Right ventricle myocardium superior (tissue), 1 donor: ENCODE measurements at regions not wholly inside any gene's neighbourhood (a gene's known extent, or its start where the extent isn't known, plus 50 kb on each side); places are given as distances from the start of the nearest gene placed in this dataset.

Experiments
- ATAC-seq: fragments of 200-7000 bp; cut with Tn5 transposase; one replicate; pipeline ENCODE4 v1.9.1; 2020; ENCODE audit warnings: mild to moderate bottlenecking; ENCODE audit not compliant: poor library complexity
- DNase-seq: peaks from one replicate; pipeline ENCODE4 v3.0.0-alpha.2; 2020
- intact Hi-C: fragments of 100-400 bp; cut with DNase I; formaldehyde crosslinking; loops from one replicate; pipeline ENCODE4 v1.11.2; 2022
- donor health status: DM: no; HTN: yes; CAD: no; lungs with severe emphysema.

GRCh38 chr17:72204742-72205141, 83.9 kb downstream of the SOX9 start:
- intact Hi-C loops: no loop called here
- no peak for ATAC-seq
- no peak for DNase-seq

- intact Hi-C loops: no loop called here
- ATAC-seq (peak; percentile 56), DNase-seq (peak; percentile 45)
Observed at GRCh38 chr17:72205357-72205756, 84.5 kb downstream of the SOX9 start.

GRCh38 chr17:72205822-72206221, 85.0 kb downstream of the SOX9 start:
- ATAC-seq (peak; percentile 12), DNase-seq (no peak)
- intact Hi-C loops: no loop called here

GRCh38 chr17:72206376-72206775, 85.6 kb downstream of the SOX9 start:
- intact Hi-C loops: no loop called here
- no peak for ATAC-seq
- DNase-seq: no peak

GRCh38 chr17:72208832-72209231, 88.0 kb downstream of the SOX9 start:
- ATAC-seq: no peak
- DNase-seq: no peak
- intact Hi-C loops: no loop called here

- ATAC-seq: no peak
Observed at GRCh38 chr17:72212041-72212440, 91.2 kb downstream of the SOX9 start.

GRCh38 chr17:72215490-72215889, 94.7 kb downstream of the SOX9 start:
- DNase-seq (no peak), ATAC-seq (no peak)
- intact Hi-C loops: no loop called here

More at GRCh38 chr17:72212041-72212440, 91.2 kb downstream of the SOX9 start:
- intact Hi-C loops: no loop called here
- no peak for DNase-seq

- no peak for ATAC-seq
- no peak for DNase-seq
- intact Hi-C loops: no loop called here
Observed at GRCh38 chr17:72215928-72216327, 95.1 kb downstream of the SOX9 start.

GRCh38 chr17:72219137-72219823, 98.5 kb downstream of the SOX9 start:
- intact Hi-C loops: no loop called here
- no peak for DNase-seq
- ATAC-seq: no peak

GRCh38 chr17:72219824-72220493, 99.1 kb downstream of the SOX9 start:
- DNase-seq: no peak
- no peak for ATAC-seq
- intact Hi-C loops: no loop called here

- intact Hi-C loops: no loop called here
- DNase-seq (no peak), ATAC-seq (no peak)
Observed at GRCh38 chr17:72222661-72223380, 102.0 kb downstream of the SOX9 start.

- ATAC-seq (no peak), DNase-seq (no peak)
- intact Hi-C loops: no loop called here
Observed at GRCh38 chr17:72223866-72224291, 103.1 kb downstream of the SOX9 start.

GRCh38 chr17:72226322-72226721, 105.5 kb downstream of the SOX9 start:
- intact Hi-C loops: no loop called here
- DNase-seq (no peak), ATAC-seq (no peak)

GRCh38 chr17:72233986-72234385, 113.2 kb downstream of the SOX9 start:
- intact Hi-C loops: no loop called here
- DNase-seq: no peak
- ATAC-seq: no peak

GRCh38 chr17:72234985-72235384, 114.2 kb downstream of the SOX9 start:
- DNase-seq (no peak), ATAC-seq (no peak)
- intact Hi-C loops: no loop called here

GRCh38 chr17:72236980-72237633, 116.3 kb downstream of the SOX9 start:
- DNase-seq (no peak), ATAC-seq (no peak)
- intact Hi-C loops: no loop called here

- intact Hi-C loops: no loop called here
Observed at GRCh38 chr17:72238157-72238673, 117.4 kb downstream of the SOX9 start.

GRCh38 chr17:72239548-72239947, 118.7 kb downstream of the SOX9 start:
- ATAC-seq (no peak), DNase-seq (no peak)
- intact Hi-C loops: no loop called here

More at GRCh38 chr17:72238157-72238673, 117.4 kb downstream of the SOX9 start:
- DNase-seq (no peak), ATAC-seq (no peak)

GRCh38 chr17:72240333-72240732, 119.5 kb downstream of the SOX9 start:
- intact Hi-C loops: no loop called here
- ATAC-seq (no peak), DNase-seq (no peak)
